AG08396 (cell line): ENCODE measurements at regions not wholly inside any gene's neighbourhood (a gene's known extent, or its start where the extent isn't known, plus 50 kb on each side); places are given as distances from the start of the nearest gene placed in this dataset.
A peak's percentile ranks its signal among the peaks of the same experiment; 100 is the strongest.

Source experiments
- DNase-seq: peaks from one replicate; pipeline ENCODE4 v3.0.0; 2012; ENCODE audit warnings: low spot score, mixed read lengths

GRCh38 chr2:145015561-145015960, 495.6 kb upstream of the ZEB2 start:
- DNase-seq: no peak

- DNase-seq: no peak
These were observed 492.9 kb upstream of the ZEB2 start for GRCh38 chr2:145012806-145013205.

- no peak for DNase-seq
These were observed 492.3 kb upstream of the ZEB2 start for GRCh38 chr2:145012214-145012670.

GRCh38 chr2:145010635-145011034, 490.7 kb upstream of the ZEB2 start:
- DNase-seq: no peak

GRCh38 chr2:145007960-145008263, 488.0 kb upstream of the ZEB2 start:
- DNase-seq: no peak

- DNase-seq: peak; percentile 50
These were observed 487.4 kb upstream of the ZEB2 start for GRCh38 chr2:145007093-145007959.

GRCh38 chr2:145002624-145003023, 482.7 kb upstream of the ZEB2 start:
- no peak for DNase-seq

- no peak for DNase-seq
These were observed 480.5 kb upstream of the ZEB2 start for GRCh38 chr2:145000376-145000775.

GRCh38 chr2:144999936-145000335, 480.0 kb upstream of the ZEB2 start:
- DNase-seq: no peak

GRCh38 chr2:144999071-144999875, 479.4 kb upstream of the ZEB2 start:
- DNase-seq: no peak

GRCh38 chr2:144998435-144998834, 478.5 kb upstream of the ZEB2 start:
- no peak for DNase-seq

GRCh38 chr2:144996225-144996795, 476.4 kb upstream of the ZEB2 start:
- no peak for DNase-seq

GRCh38 chr2:144995482-144995881, 475.6 kb upstream of the ZEB2 start:
- no peak for DNase-seq

- DNase-seq: no peak
These were observed 470.7 kb upstream of the ZEB2 start for GRCh38 chr2:144990661-144991060.

- DNase-seq: no peak
These were observed 469.8 kb upstream of the ZEB2 start for GRCh38 chr2:144989579-144990270.

- no peak for DNase-seq
These were observed 468.7 kb upstream of the ZEB2 start for GRCh38 chr2:144988591-144988990.

GRCh38 chr2:144986691-144987090, 466.8 kb upstream of the ZEB2 start:
- no peak for DNase-seq

- DNase-seq: no peak
These were observed 464.1 kb upstream of the ZEB2 start for GRCh38 chr2:144984038-144984437.

- DNase-seq: no peak
These were observed 463.2 kb upstream of the ZEB2 start for GRCh38 chr2:144983107-144983506.

GRCh38 chr2:144982481-144982880, 462.6 kb upstream of the ZEB2 start:
- no peak for DNase-seq

- no peak for DNase-seq
These were observed 456.0 kb upstream of the ZEB2 start for GRCh38 chr2:144975881-144976280.

GRCh38 chr2:144972676-144973075, 452.8 kb upstream of the ZEB2 start:
- no peak for DNase-seq
